Activated T-helper 2 cell treated with anti-CD3 and anti-CD28 coated beads, Interferon-gamma antibody, Interleukin-2, Interleukin-4, amounts not matched to agents 10 μg/mL and 5 μg/mL and 100 μg/mL, durations not matched to agents 14 hours and 24 hours and 36 hours (primary cell): ENCODE measurements at regions not wholly inside any gene's neighbourhood (a gene's known extent, or its start where the extent isn't known, plus 50 kb on each side); places are given as distances from the start of the nearest gene placed in this dataset.

Experiments
- DNase-seq: peaks from one replicate; pipeline ENCODE4 v3.0.0; 2021; ENCODE audit warnings: low spot score
- H3K27ac Mint-ChIP-seq: one replicate; pipeline ENCODE4 v1.8.0; 2021; ENCODE audit warnings: mixed read lengths
- H3K27me3 Mint-ChIP-seq: one replicate; pipeline ENCODE4 v1.8.0; 2021; ENCODE audit warnings: low read depth, mixed read lengths
- H3K36me3 Mint-ChIP-seq: one replicate; pipeline ENCODE4 v1.8.0; 2021; ENCODE audit warnings: low read depth, mixed read lengths
- H3K4me1 Mint-ChIP-seq: one replicate; pipeline ENCODE4 v1.8.0; 2021; ENCODE audit warnings: low read depth, mixed read lengths
- H3K4me3 Mint-ChIP-seq: one replicate; pipeline ENCODE4 v1.8.0; 2021; ENCODE audit warnings: low read depth, mild to moderate bottlenecking, moderate library complexity, mixed read lengths
- H3K9me3 Mint-ChIP-seq: one replicate; pipeline ENCODE4 v1.8.0; 2021; ENCODE audit warnings: mixed read lengths
- intact Hi-C: fragments of 100-400 bp; cut with micrococcal nuclease; formaldehyde crosslinking; loops from one replicate; pipeline ENCODE4 v1.15.1; 2023

GRCh38 chr7:32169228-32169627 is 99.0 kb upstream of the PDE1C start:
- Mint-ChIP-seq H3K9me3 (no peaks in the 10 kb centered on the region), H3K27ac (no peak overlapping the region), H3K4me1 (no peaks in the 10 kb centered on the region), H3K27me3 (no peaks in the 10 kb centered on the region), H3K36me3 (no peaks in the 10 kb centered on the region), H3K4me3 (no peak overlapping the region)
- intact Hi-C loops = no loop called here
- no peak for DNase-seq

DNA sequence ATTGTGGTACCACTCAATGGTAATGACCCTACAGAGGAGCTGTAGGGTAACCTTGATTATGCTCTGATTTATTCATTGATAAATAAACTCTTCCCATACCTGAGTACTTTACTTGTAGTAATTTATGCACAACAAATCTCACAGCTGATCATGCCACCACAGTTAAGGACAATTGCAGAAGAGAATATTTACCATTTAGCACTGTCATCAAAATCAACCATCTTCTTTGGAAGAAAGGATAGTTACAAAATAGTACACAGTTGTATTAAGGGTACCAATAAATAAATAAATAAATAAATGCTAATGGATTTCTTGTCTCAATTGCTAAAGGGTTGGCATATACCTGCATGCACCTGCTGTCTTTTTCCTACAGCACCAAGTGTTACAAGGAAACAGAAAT is 97.6 kb upstream of the PDE1C start:
- Mint-ChIP-seq H3K9me3 (no peaks in the 10 kb centered on the region), H3K4me3 (no peak overlapping the region), H3K36me3 (no peaks in the 10 kb centered on the region), H3K4me1 (no peaks in the 10 kb centered on the region), H3K27ac (no peak overlapping the region), H3K27me3 (no peaks in the 10 kb centered on the region)
- intact Hi-C loops = no loop called here
- no peak for DNase-seq

GRCh38 chr7:32167256-32167655 is 97.0 kb upstream of the PDE1C start:
- H3K27me3 Mint-ChIP-seq = no peaks in the 10 kb centered on the region
- no peak overlapping the region for H3K27ac Mint-ChIP-seq
- no peaks in the 10 kb centered on the region for H3K9me3 Mint-ChIP-seq
- no peak for DNase-seq
- no peaks in the 10 kb centered on the region for H3K36me3 Mint-ChIP-seq
- intact Hi-C loops = no loop called here
- H3K4me1 Mint-ChIP-seq = no peaks in the 10 kb centered on the region
- no peak overlapping the region for H3K4me3 Mint-ChIP-seq

- Mint-ChIP-seq H3K27ac (no peak overlapping the region), H3K36me3 (no peaks in the 10 kb centered on the region), H3K9me3 (no peaks in the 10 kb centered on the region), H3K4me3 (no peak overlapping the region), H3K27me3 (no peaks in the 10 kb centered on the region), H3K4me1 (no peaks in the 10 kb centered on the region)
- intact Hi-C loops = no loop called here
- no peak for DNase-seq
Observed at GRCh38 chr7:32164341-32164996, 94.3 kb upstream of the PDE1C start.

GRCh38 chr7:32163896-32164295 is 93.7 kb upstream of the PDE1C start:
- H3K36me3 Mint-ChIP-seq = no peaks in the 10 kb centered on the region
- no peak overlapping the region for H3K27ac Mint-ChIP-seq
- H3K4me3 Mint-ChIP-seq = no peak overlapping the region
- H3K4me1 Mint-ChIP-seq = no peaks in the 10 kb centered on the region
- DNase-seq = no peak
- H3K27me3 Mint-ChIP-seq = no peaks in the 10 kb centered on the region
- no peaks in the 10 kb centered on the region for H3K9me3 Mint-ChIP-seq
- intact Hi-C loops = no loop called here

DNA sequence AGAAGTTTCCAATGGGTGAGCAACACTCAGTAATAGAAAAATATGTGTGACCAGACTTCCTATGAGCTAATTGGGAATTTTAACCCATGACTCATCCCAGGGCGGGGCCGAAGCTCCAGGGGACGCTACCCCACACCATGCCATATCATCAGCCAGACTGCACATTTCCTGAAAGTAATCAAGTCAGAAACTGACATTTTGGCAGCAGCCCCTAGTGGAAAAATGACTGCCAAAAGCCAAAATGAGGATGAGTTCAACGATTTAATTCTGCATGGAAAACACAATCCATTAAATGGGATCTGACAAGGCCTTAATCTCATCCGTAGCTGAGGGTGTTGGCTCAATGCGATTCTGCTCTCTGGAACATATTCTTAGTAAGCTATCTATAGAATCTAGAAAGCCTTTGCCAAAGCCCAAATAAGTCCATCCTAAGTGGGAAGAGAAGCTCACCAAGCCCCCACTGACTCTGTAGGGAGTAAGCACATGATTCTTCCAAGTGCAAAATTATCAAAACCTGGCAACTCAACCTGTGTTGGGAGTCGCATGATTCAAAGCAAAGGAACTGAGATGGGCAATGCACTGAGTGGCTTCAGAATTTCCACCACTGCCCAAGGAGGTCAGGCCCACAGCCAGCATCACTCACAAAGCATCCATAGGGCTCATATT is 93.1 kb upstream of the PDE1C start:
- Mint-ChIP-seq H3K4me3 (no peak overlapping the region), H3K4me1 (no peaks in the 10 kb centered on the region), H3K36me3 (no peaks in the 10 kb centered on the region), H3K27ac (no peak overlapping the region), H3K27me3 (no peaks in the 10 kb centered on the region), H3K9me3 (no peaks in the 10 kb centered on the region)
- DNase-seq = no peak
- intact Hi-C loops = no loop called here

DNA sequence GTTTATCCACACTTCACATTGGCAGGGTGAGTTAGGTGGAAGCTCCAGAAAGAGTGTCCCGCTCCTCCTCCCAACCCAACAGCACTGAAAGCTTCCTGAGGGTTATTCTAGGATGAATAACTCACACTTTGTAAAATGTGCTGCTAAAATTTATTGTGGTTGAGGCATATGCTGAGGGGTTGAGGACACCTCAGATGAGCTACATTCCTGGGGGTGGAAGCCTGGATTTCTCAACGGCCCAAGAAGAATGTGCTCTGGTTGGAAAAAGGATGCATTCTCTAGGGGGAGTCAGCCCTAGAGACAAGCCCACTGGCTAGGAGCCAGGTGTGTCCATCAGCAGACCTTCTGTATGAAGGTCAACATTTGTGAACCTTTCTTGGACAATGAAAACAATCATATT is 91.5 kb upstream of the PDE1C start:
- intact Hi-C loops = no loop called here
- Mint-ChIP-seq H3K4me3 (no peak overlapping the region), H3K36me3 (no peaks in the 10 kb centered on the region), H3K4me1 (no peaks in the 10 kb centered on the region), H3K27me3 (no peaks in the 10 kb centered on the region), H3K27ac (no peak overlapping the region), H3K9me3 (no peaks in the 10 kb centered on the region)
- no peak for DNase-seq

DNA sequence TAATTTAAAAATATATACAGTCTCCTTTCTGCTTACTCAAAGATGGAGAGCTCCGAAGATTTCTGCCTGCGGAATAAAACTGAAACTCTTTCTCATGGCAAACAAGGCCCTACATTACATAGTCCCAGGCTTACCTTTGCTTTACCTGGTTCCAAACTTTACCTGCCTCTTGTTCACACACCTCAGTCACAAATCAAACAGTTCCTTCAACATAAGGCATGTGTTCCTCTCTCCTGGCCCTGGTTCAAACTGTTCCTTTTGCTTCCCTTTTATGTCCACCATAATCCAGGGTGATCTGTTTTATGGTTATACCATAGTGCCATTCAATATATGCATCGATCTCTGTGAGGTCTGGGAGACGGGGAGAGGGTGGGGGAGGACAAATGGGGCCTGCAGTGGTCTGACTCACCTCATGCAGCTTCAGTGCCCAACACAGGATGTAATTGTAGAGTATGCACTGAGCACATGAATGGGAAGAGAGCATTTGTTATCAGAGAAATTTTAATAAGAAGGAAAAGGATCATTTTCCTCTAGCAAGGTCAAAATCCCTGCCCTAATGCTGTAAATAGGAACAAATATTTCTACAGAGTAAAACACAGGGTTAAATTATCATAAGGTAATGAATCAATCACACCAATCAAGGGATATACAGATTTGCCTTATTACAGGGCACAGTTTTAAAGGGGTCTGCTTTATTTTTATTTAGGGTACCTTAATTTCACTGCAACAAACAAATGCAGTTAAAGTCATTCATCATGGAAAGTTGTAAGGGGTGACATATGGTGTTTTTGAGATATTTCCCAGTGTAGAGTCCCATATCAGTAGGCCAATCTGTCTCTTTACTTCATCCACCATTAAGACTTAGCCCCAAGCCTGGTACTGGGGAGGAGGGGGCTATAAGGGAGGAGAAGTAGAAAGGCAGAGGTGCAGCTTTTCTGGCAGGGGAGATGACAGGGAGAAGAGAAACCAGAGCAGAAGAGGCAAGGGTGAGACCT is 88.8 kb upstream of the PDE1C start:
- intact Hi-C loops = no loop called here
- H3K27me3 Mint-ChIP-seq = no peaks in the 10 kb centered on the region
- H3K36me3 Mint-ChIP-seq = no peaks in the 10 kb centered on the region
- no peaks in the 10 kb centered on the region for H3K9me3 Mint-ChIP-seq
- H3K4me1 Mint-ChIP-seq = no peaks in the 10 kb centered on the region
- no peak overlapping the region for H3K27ac Mint-ChIP-seq
- no peak overlapping the region for H3K4me3 Mint-ChIP-seq
- DNase-seq = no peak

GRCh38 chr7:32158076-32158475 is 87.9 kb upstream of the PDE1C start:
- intact Hi-C loops = no loop called here
- Mint-ChIP-seq H3K4me3 (no peak overlapping the region), H3K36me3 (no peaks in the 10 kb centered on the region), H3K9me3 (no peaks in the 10 kb centered on the region), H3K4me1 (no peaks in the 10 kb centered on the region), H3K27me3 (no peaks in the 10 kb centered on the region), H3K27ac (no peak overlapping the region)
- no peak for DNase-seq

GRCh38 chr7:32155712-32156111 is 85.5 kb upstream of the PDE1C start:
- Mint-ChIP-seq H3K27me3 (no peaks in the 10 kb centered on the region), H3K4me1 (no peaks in the 10 kb centered on the region), H3K36me3 (no peaks in the 10 kb centered on the region), H3K27ac (no peak overlapping the region), H3K9me3 (no peaks in the 10 kb centered on the region), H3K4me3 (no peak overlapping the region)
- intact Hi-C loops = no loop called here
- no peak for DNase-seq

DNA sequence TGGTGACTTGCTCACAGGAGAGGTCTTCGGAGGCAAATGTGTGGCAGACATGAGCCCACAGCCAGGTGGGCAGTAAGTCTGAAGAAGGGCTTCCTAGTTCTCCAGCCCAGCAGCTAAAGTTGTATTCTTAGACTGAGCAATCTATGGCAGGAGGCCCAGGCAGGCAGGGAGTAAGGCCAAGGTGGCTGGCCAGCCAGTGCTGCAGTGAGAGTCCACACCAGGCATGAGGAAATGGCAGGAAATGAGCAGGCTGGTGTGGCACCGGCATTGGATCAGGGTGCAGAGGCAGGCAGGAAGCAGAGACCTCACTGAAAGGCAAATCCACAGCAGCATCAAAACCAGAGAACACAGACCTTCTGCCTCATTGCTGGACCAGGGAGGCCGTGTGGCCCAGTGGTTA is 84.6 kb upstream of the PDE1C start:
- H3K27me3 Mint-ChIP-seq = no peaks in the 10 kb centered on the region
- no peak overlapping the region for H3K4me3 Mint-ChIP-seq
- H3K4me1 Mint-ChIP-seq = no peaks in the 10 kb centered on the region
- H3K9me3 Mint-ChIP-seq = no peaks in the 10 kb centered on the region
- no peak for DNase-seq
- no peak overlapping the region for H3K27ac Mint-ChIP-seq
- intact Hi-C loops = no loop called here
- no peaks in the 10 kb centered on the region for H3K36me3 Mint-ChIP-seq

- intact Hi-C loops = no loop called here
- Mint-ChIP-seq H3K27ac (no peak overlapping the region), H3K36me3 (no peaks in the 10 kb centered on the region), H3K9me3 (no peaks in the 10 kb centered on the region), H3K4me3 (no peak overlapping the region), H3K27me3 (no peaks in the 10 kb centered on the region), H3K4me1 (no peaks in the 10 kb centered on the region)
- DNase-seq = no peak
Observed at GRCh38 chr7:32153006-32153405, 82.8 kb upstream of the PDE1C start.

- no peak for DNase-seq
- no peaks in the 10 kb centered on the region for H3K4me1 Mint-ChIP-seq
- no peak overlapping the region for H3K4me3 Mint-ChIP-seq
- H3K27me3 Mint-ChIP-seq = no peaks in the 10 kb centered on the region
- no peaks in the 10 kb centered on the region for H3K36me3 Mint-ChIP-seq
- H3K27ac Mint-ChIP-seq = no peak overlapping the region
- H3K9me3 Mint-ChIP-seq = no peaks in the 10 kb centered on the region
- intact Hi-C loops = no loop called here
Observed at GRCh38 chr7:32152576-32152975, 82.4 kb upstream of the PDE1C start.
